Stomach (tissue), 8 donors: ENCODE measurements at regions not wholly inside any gene's neighbourhood (a gene's known extent, or its start where the extent isn't known, plus 50 kb on each side); places are given as distances from the start of the nearest gene placed in this dataset.

Experiments used
- DNase-seq, 2 donors: peaks; one replicate each; pipeline versions ENCODE4 v3.0.0 to v3.0.0-alpha.2; 2013 to 2019
- H3K27ac ChIP-seq, 5 donors: fragments of 200-600 bp in 4 of 5; sonication (generic) in 4 of 5; one replicate each; pipeline ENCODE4 v1.5.1; 2013 to 2019; ENCODE audit warnings: mild to moderate bottlenecking in 1 of 5, moderate library complexity in 1 of 5
- H3K27me3 ChIP-seq, 3 donors: fragments of 200-600 bp; sonication (generic); one replicate each; pipeline ENCODE4 v1.5.1; 2017 to 2019; ENCODE audit warnings: mixed run types in 1 of 3
- H3K36me3 ChIP-seq, 4 donors: fragments of 200-600 bp; sonication (generic); 1 replicate in 3 of 4; 2 replicates in 1 of 4; pipeline ENCODE4 v1.5.1; 2016 to 2019
- H3K4me1 ChIP-seq, 4 donors: fragments of 200-600 bp; sonication (generic); one replicate each; pipeline ENCODE4 v1.5.1; 2016 to 2019
- H3K4me3 ChIP-seq, 4 donors: fragments of 200-600 bp; sonication (generic) in 3 of 4; one replicate each; pipeline ENCODE4 v1.5.1; 2016 to 2019; ENCODE audit warnings: mild to moderate bottlenecking in 1 of 4
- H3K9me3 ChIP-seq, 4 donors: fragments of 200-600 bp; sonication (generic); one replicate each; pipeline ENCODE4 v1.5.1; 2016 to 2019
- CTCF ChIP-seq, 7 experiments: fragments of 450-650 bp in 4 of 7; fragments of 200-600 bp in 3 of 7; sonication (generic) in 3 of 7; IDR thresholded peaks; one replicate each; pipeline ENCODE4 v1.5.1; 2016 to 2019; ENCODE audit warnings: antibody characterized with exemption in 7 of 7, control low read depth in 2 of 7, mild to moderate bottlenecking in 1 of 7
- EP300 ChIP-seq: sonication (generic); formaldehyde crosslinking; IDR thresholded peaks from one replicate; pipeline ENCODE4 v1.6.1; 2017; ENCODE audit warnings: antibody characterized with exemption
- POLR2A ChIP-seq, 4 donors: fragments of 450-650 bp; IDR thresholded peaks; one replicate each; pipeline ENCODE4 v1.6.1; 2016; ENCODE audit warnings: antibody characterized with exemption in 4 of 4, control low read depth in 2 of 4, mild to moderate bottlenecking in 1 of 4, moderate library complexity in 1 of 4
- POLR2AphosphoS5 ChIP-seq, 3 donors: sonication (generic); formaldehyde crosslinking; IDR thresholded peaks; one replicate each; pipeline ENCODE4 v1.6.1; 2016; ENCODE audit warnings: antibody characterized with exemption in 3 of 3
- WGBS, 5 donors: extraction: QIAGEN DNeasy Blood & Tissue Kit in 3 of 5; methylation state at CpG; one replicate each; pipeline versions ENCODE4 v1.1.5 to v1.1.7; 2013 to 2018; 5-methylcytosine and 5-hydroxymethylcytosine counted together
- intact Hi-C: fragments of 100-400 bp; cut with DNase I; formaldehyde crosslinking; loops from one replicate; pipeline ENCODE4 v1.15.1; 2023; ENCODE audit warnings: low total_unique reads
- donor health status: healthy with polysubstance abuse.
- donor health status: Bipolar disorder and iron deficiency.
- donor health status: healthy.

- 94 to 96% (median 96%) methylated on average over 1 of the region's 1 CpG for WGBS, 5 donors
- no peak for DNase-seq
- Histone ChIP-seq H3K9me3 (peaks cover 0 to 24% (median 15%) of the 10 kb centered on the region in 4 donors), H3K27ac (no peak overlapping the region), H3K4me1 (no peaks in the 10 kb centered on the region), H3K27me3 (no peaks in the 10 kb centered on the region), H3K36me3 (no peaks in the 10 kb centered on the region), H3K4me3 (no peak overlapping the region)
- intact Hi-C loops: no loop called here
- TF ChIP-seq CTCF (IDR thresholded peaks at IDR 0.05): no peak
- no peak for TF ChIP-seq POLR2AphosphoS5 (IDR thresholded peaks at IDR 0.05)
- TF ChIP-seq POLR2A (IDR thresholded peaks at IDR 0.05): no peak
- TF ChIP-seq EP300: no peak
Measured at GRCh38 chr1:193433599-193433998, 247.2 kb upstream of the B3GALT2 start.

GRCh38 chr1:193432979-193433587, 246.7 kb upstream of the B3GALT2 start:
- no peak overlapping the region for H3K27ac ChIP-seq
- H3K9me3 ChIP-seq: peaks cover 0 to 23% (median 15%) of the 10 kb centered on the region in 4 donors
- TF ChIP-seq POLR2A (IDR thresholded peaks at IDR 0.05): no peak
- no peak for TF ChIP-seq POLR2AphosphoS5 (IDR thresholded peaks at IDR 0.05)
- no peak for TF ChIP-seq CTCF (IDR thresholded peaks at IDR 0.05)
- TF ChIP-seq EP300: no peak
- H3K4me1 ChIP-seq: no peaks in the 10 kb centered on the region
- H3K27me3 ChIP-seq: no peaks in the 10 kb centered on the region
- no peak for DNase-seq
- H3K36me3 ChIP-seq: no peaks in the 10 kb centered on the region
- intact Hi-C loops: no loop called here
- 96 to 99% (median 98%) methylated on average over 3 of the region's 3 CpGs for WGBS, 5 donors
- no peak overlapping the region for H3K4me3 ChIP-seq

GRCh38 chr1:193431265-193431977, 245.0 kb upstream of the B3GALT2 start:
- intact Hi-C loops: no loop called here
- Histone ChIP-seq H3K4me3 (no peak overlapping the region), H3K36me3 (no peaks in the 10 kb centered on the region), H3K9me3 (peaks cover 0 to 21% (median 15%) of the 10 kb centered on the region in 4 donors), H3K27me3 (no peaks in the 10 kb centered on the region), H3K4me1 (no peaks in the 10 kb centered on the region), H3K27ac (no peak overlapping the region)
- DNase-seq: no peak
- 29 to 59% (median 45%) methylated on average over 2 of the region's 2 CpGs for WGBS, 5 donors
- TF ChIP-seq CTCF (IDR thresholded peaks at IDR 0.05) (no peak), EP300 (no peak), POLR2A (IDR thresholded peaks at IDR 0.05) (no peak), POLR2AphosphoS5 (IDR thresholded peaks at IDR 0.05) (no peak)

GRCh38 chr1:193427524-193427923, 241.1 kb upstream of the B3GALT2 start:
- TF ChIP-seq POLR2A (IDR thresholded peaks at IDR 0.05): no peak
- no peak for TF ChIP-seq POLR2AphosphoS5 (IDR thresholded peaks at IDR 0.05)
- H3K27ac ChIP-seq: no peak overlapping the region
- no peaks in the 10 kb centered on the region for H3K36me3 ChIP-seq
- H3K9me3 ChIP-seq: peaks cover 0 to 2% (median 1%) of the 10 kb centered on the region in 4 donors
- no peak for DNase-seq
- no peaks in the 10 kb centered on the region for H3K4me1 ChIP-seq
- no peaks in the 10 kb centered on the region for H3K27me3 ChIP-seq
- no peak overlapping the region for H3K4me3 ChIP-seq
- 61 to 84% (median 67%) methylated on average over 2 of the region's 2 CpGs for WGBS, 5 donors
- intact Hi-C loops: no loop called here

- 73 to 95% (median 91%) methylated on average over 2 of the region's 2 CpGs for WGBS, 5 donors
- H3K4me3 ChIP-seq: no peak overlapping the region
- intact Hi-C loops: no loop called here
- no peak for DNase-seq
- no peaks in the 10 kb centered on the region for H3K36me3 ChIP-seq
- H3K4me1 ChIP-seq: no peaks in the 10 kb centered on the region
- H3K9me3 ChIP-seq: no peaks in the 10 kb centered on the region
- TF ChIP-seq POLR2A (IDR thresholded peaks at IDR 0.05): no peak
- no peak for TF ChIP-seq CTCF (IDR thresholded peaks at IDR 0.05)
- no peak for TF ChIP-seq POLR2AphosphoS5 (IDR thresholded peaks at IDR 0.05)
- no peak for TF ChIP-seq EP300
- H3K27ac ChIP-seq: no peak overlapping the region
- H3K27me3 ChIP-seq: no peaks in the 10 kb centered on the region
Measured at GRCh38 chr1:193426061-193426460, 239.6 kb upstream of the B3GALT2 start.
